Trophoblast cell (in vitro differentiated cells and primary cell): ENCODE measurements at regions not wholly inside any gene's neighbourhood (a gene's known extent, or its start where the extent isn't known, plus 50 kb on each side); places are given as distances from the start of the nearest gene placed in this dataset.

ENCODE experiments used
- DNase-seq, 2 donors: peaks; one replicate each; pipeline ENCODE4 v3.0.0-alpha.2; 2016
- H2AFZ ChIP-seq: 2 replicates; pipeline ENCODE4 v1.6.1; 2013; ENCODE audit warnings: low read length, moderate library complexity, mild to moderate bottlenecking; ENCODE audit not compliant: insufficient read depth, poor library complexity
- H2AK5ac ChIP-seq: 2 replicates; pipeline ENCODE4 v1.6.1; 2013; ENCODE audit warnings: mild to moderate bottlenecking, low read length
- H2BK120ac ChIP-seq: 2 replicates; pipeline ENCODE4 v1.6.1; 2013; ENCODE audit warnings: low read length, mild to moderate bottlenecking, moderate library complexity; ENCODE audit not compliant: insufficient read depth, poor library complexity
- H2BK12ac ChIP-seq: 2 replicates; pipeline ENCODE4 v1.6.1; 2013; ENCODE audit warnings: mild to moderate bottlenecking, low read length, moderate library complexity
- H2BK5ac ChIP-seq: 2 replicates; pipeline ENCODE4 v1.6.1; 2013; ENCODE audit warnings: low read length, low read depth, moderate library complexity, mild to moderate bottlenecking; ENCODE audit not compliant: poor library complexity
- H3K14ac ChIP-seq: 2 replicates; pipeline ENCODE4 v1.6.1; 2013; ENCODE audit warnings: mild to moderate bottlenecking, low read length
- H3K18ac ChIP-seq: 2 replicates; pipeline ENCODE4 v1.6.1; 2013; ENCODE audit warnings: mild to moderate bottlenecking, low read length
- H3K23ac ChIP-seq: 2 replicates; pipeline ENCODE4 v1.6.1; 2013; ENCODE audit warnings: low read length
- H3K27ac ChIP-seq: 2 replicates; pipeline ENCODE4 v1.5.1; 2013; ENCODE audit warnings: low read depth, mild to moderate bottlenecking, inconsistent platforms, low read length, moderate library complexity
- H3K27me3 ChIP-seq: 2 replicates; pipeline ENCODE4 v1.6.1; 2013; ENCODE audit warnings: inconsistent platforms, mild to moderate bottlenecking, low read length, moderate library complexity; ENCODE audit not compliant: insufficient read depth
- H3K36me3 ChIP-seq, 2 experiments: 1 replicate in 1 of 2; 2 replicates in 1 of 2; pipeline ENCODE4 v1.6.1; 2013; ENCODE audit warnings: low read length in 2 of 2, mild to moderate bottlenecking in 2 of 2, moderate library complexity in 1 of 2; ENCODE audit not compliant: insufficient read depth in 2 of 2, control insufficient read depth in 1 of 2
- H3K4ac ChIP-seq: 2 replicates; pipeline ENCODE4 v1.6.1; 2013; ENCODE audit warnings: low read depth, mild to moderate bottlenecking, low read length, moderate library complexity
- H3K4me1 ChIP-seq, 2 experiments: 1 replicate in 1 of 2; 2 replicates in 1 of 2; pipeline ENCODE4 v1.6.1; 2013; ENCODE audit warnings: low read length in 2 of 2, mild to moderate bottlenecking in 2 of 2, moderate library complexity in 1 of 2; ENCODE audit not compliant: insufficient read depth in 2 of 2, control insufficient read depth in 1 of 2
- H3K4me2 ChIP-seq: 2 replicates; pipeline ENCODE4 v1.6.1; 2013; ENCODE audit warnings: inconsistent platforms, mild to moderate bottlenecking, low read length, moderate library complexity
- H3K4me3 ChIP-seq: 2 replicates; pipeline ENCODE4 v1.5.1; 2013; ENCODE audit warnings: mild to moderate bottlenecking, low read depth, low read length, inconsistent platforms
- H3K79me1 ChIP-seq: one replicate; pipeline ENCODE4 v1.6.1; 2013; ENCODE audit warnings: low read length
- H3K79me2 ChIP-seq: 2 replicates; pipeline ENCODE4 v1.6.1; 2013; ENCODE audit warnings: low read length, mild to moderate bottlenecking; ENCODE audit not compliant: control insufficient read depth, insufficient read depth, poor library complexity
- H3K9ac ChIP-seq: 2 replicates; pipeline ENCODE4 v1.6.1; 2013; ENCODE audit warnings: mild to moderate bottlenecking, low read length
- H3K9me3 ChIP-seq: 2 replicates; pipeline ENCODE4 v1.6.1; 2013; ENCODE audit warnings: low read depth, mild to moderate bottlenecking, control low read depth, inconsistent platforms, low read length; ENCODE audit not compliant: insufficient read depth
- H4K12ac ChIP-seq: 2 replicates; pipeline ENCODE4 v1.6.1; 2013; ENCODE audit warnings: low read depth, mild to moderate bottlenecking, low read length, moderate library complexity
- H4K8ac ChIP-seq: 2 replicates; pipeline ENCODE4 v1.6.1; 2013; ENCODE audit warnings: low read depth, mild to moderate bottlenecking, low read length, moderate library complexity
- H4K91ac ChIP-seq: one replicate; pipeline ENCODE4 v1.6.1; 2013; ENCODE audit warnings: low read depth, mild to moderate bottlenecking, low read length, moderate library complexity
- WGBS: extraction: QIAGEN DNeasy Blood & Tissue Kit; methylation state at CpG from one replicate; pipeline ENCODE4 v1.1.7; 2013; ENCODE audit warnings: missing lambda C conversion rate; ENCODE audit not compliant: insufficient read length, insufficient coverage; ENCODE audit errors: extremely low coverage; 5-methylcytosine and 5-hydroxymethylcytosine counted together

DNA sequence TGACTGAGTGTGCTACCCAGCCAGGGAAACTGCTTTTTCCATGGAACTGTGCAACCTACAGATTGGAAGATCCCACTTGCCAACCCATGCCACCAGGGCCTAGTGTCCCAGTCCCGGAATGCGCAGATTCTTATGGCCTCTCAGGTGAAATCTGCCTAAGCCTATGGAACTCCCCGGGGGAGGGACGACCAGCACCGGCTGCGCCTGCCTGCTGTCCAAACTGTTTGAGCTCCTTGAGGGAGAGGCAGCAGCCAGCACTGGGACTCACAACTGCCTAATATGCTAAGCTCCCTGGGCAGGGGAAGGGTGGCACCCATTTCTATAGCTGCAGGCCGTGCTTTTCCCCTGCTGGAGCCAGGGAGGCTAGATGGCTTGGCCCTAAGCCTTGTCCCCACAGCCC is 92.5 kb upstream of the GZMB start:
- no peak overlapping the region for H3K4me3 ChIP-seq
- no peak overlapping the region for H3K23ac ChIP-seq
- DNase-seq: no peak
- no peak overlapping the region for H3K27ac ChIP-seq
- no peak overlapping the region for H2BK12ac ChIP-seq
- H4K8ac ChIP-seq: no peak overlapping the region
- H2AFZ ChIP-seq: no peak overlapping the region
- no peak overlapping the region for H3K4me2 ChIP-seq
- no peaks in the 10 kb centered on the region for H3K36me3 ChIP-seq
- no peaks in the 10 kb centered on the region for H3K27me3 ChIP-seq
- no peak overlapping the region for H2BK5ac ChIP-seq
- H3K79me1 ChIP-seq: no peaks in the 10 kb centered on the region
- H4K12ac ChIP-seq: no peak overlapping the region
- no peaks in the 10 kb centered on the region for H3K79me2 ChIP-seq
- H3K14ac ChIP-seq: no peak overlapping the region
- no CpG with 5 or more reads among the region's 7 CpGs for WGBS
- H2AK5ac ChIP-seq: no peak overlapping the region
- no peak overlapping the region for H3K18ac ChIP-seq
- H2BK120ac ChIP-seq: no peak overlapping the region
- H4K91ac ChIP-seq: no peak overlapping the region
- peaks cover 3% of the 10 kb centered on the region for H3K9me3 ChIP-seq
- no peak overlapping the region for H3K4ac ChIP-seq
- no peak overlapping the region for H3K9ac ChIP-seq
- H3K4me1 ChIP-seq: no peaks in the 10 kb centered on the region

DNA sequence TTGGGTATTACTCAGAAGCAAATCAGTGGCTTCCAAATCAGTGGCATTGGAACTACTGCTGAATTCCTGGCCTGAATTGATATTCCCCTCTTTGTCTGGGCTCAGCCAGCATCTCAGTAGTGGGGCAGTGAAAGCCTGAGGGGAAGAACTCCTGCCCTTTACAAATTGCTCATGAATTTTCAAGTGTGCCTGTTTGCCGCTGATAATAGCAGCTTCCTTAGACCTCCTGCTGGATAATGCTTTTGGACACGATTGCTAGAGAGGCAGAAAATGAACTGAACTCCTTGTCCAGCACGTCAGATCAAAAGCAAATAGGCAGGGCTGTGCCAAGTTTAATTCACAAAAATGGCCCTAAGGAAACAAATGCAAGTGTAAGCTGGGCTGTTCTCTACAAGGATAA is 91.3 kb upstream of the GZMB start:
- Histone ChIP-seq H2BK12ac (no peak overlapping the region), H4K8ac (no peak overlapping the region), H3K18ac (no peak overlapping the region), H2BK5ac (no peak overlapping the region), H4K91ac (no peak overlapping the region), H3K79me2 (no peaks in the 10 kb centered on the region), H4K12ac (no peak overlapping the region), H2AFZ (no peak overlapping the region), H3K4me3 (no peak overlapping the region), H3K23ac (no peak overlapping the region), H3K4me2 (no peak overlapping the region), H3K79me1 (no peaks in the 10 kb centered on the region), H3K36me3 (no peaks in the 10 kb centered on the region), H3K4me1 (no peaks in the 10 kb centered on the region), H3K14ac (no peak overlapping the region), H3K4ac (no peak overlapping the region), H3K27me3 (no peaks in the 10 kb centered on the region), H2AK5ac (no peak overlapping the region), H3K9ac (peak overlapping the region; percentile 61), H2BK120ac (no peak overlapping the region), H3K27ac (no peak overlapping the region), H3K9me3 (peaks cover 3% of the 10 kb centered on the region)
- DNase-seq: no peak
- no CpG with 5 or more reads among the region's 3 CpGs for WGBS

DNA sequence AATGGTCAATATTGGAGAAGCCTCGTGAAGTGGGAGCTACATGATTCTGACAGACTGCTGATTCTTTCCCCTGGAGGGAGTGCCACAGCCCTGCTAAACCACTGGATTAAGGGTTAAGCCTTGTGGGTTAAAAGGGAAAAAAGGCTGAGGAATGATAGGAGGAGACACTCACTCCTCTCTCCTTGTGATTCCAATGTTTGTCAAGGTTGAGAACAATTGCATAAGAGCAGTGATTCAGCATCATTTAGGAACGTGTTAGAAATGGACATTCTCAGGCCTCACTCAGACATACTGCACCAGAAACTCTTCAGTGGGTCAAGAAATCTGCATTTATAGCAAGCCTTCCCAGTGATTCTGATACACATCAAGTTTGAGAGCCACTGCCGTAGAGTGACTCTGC is 87.8 kb upstream of the GZMB start:
- Histone ChIP-seq H3K9me3 (peaks cover 3% of the 10 kb centered on the region), H2BK120ac (no peak overlapping the region), H3K79me2 (no peaks in the 10 kb centered on the region), H3K4ac (no peak overlapping the region), H2AK5ac (no peak overlapping the region), H3K4me3 (no peak overlapping the region), H4K8ac (no peak overlapping the region), H3K4me2 (no peak overlapping the region), H2BK5ac (no peak overlapping the region), H2AFZ (no peak overlapping the region), H4K12ac (no peak overlapping the region), H4K91ac (no peak overlapping the region), H3K36me3 (no peaks in the 10 kb centered on the region), H3K9ac (no peak overlapping the region), H3K14ac (no peak overlapping the region), H3K27ac (no peak overlapping the region), H3K79me1 (no peaks in the 10 kb centered on the region), H2BK12ac (no peak overlapping the region), H3K18ac (no peak overlapping the region), H3K4me1 (no peaks in the 10 kb centered on the region), H3K27me3 (no peaks in the 10 kb centered on the region), H3K23ac (no peak overlapping the region)
- no peak for DNase-seq
- no CpG with 5 or more reads among the region's 3 CpGs for WGBS

DNA sequence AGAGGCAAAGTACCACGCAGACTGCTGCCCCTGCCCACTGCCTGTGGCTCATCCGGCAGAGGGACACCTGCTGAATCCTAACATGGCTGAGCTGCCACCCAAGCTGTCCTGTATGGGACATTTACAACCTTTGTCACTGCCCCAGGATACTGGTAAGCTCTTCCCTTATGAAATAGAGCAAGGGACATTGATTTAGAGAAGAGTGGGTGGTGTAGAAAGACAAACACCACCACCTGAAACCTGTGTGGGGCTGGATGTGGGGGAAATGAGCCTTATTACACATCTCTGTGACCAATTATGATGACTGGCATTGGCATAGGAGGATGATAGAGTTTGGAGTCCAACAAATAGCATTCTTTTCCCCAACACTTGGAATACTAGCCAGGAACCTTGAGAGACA is 81.2 kb upstream of the GZMB start:
- WGBS: no CpG with 5 or more reads among the region's 2 CpGs
- Histone ChIP-seq H3K9me3 (peaks cover 4% of the 10 kb centered on the region), H3K18ac (no peak overlapping the region), H3K9ac (no peak overlapping the region), H3K4ac (no peak overlapping the region), H3K36me3 (no peaks in the 10 kb centered on the region), H2BK12ac (no peak overlapping the region), H3K79me1 (no peaks in the 10 kb centered on the region), H3K27me3 (no peaks in the 10 kb centered on the region), H3K4me3 (no peak overlapping the region), H4K91ac (no peak overlapping the region), H3K23ac (peak overlapping the region; percentile 40), H2AFZ (no peak overlapping the region), H3K4me2 (no peak overlapping the region), H3K14ac (no peak overlapping the region), H4K8ac (no peak overlapping the region), H3K4me1 (no peaks in the 10 kb centered on the region), H2AK5ac (no peak overlapping the region), H2BK120ac (no peak overlapping the region), H3K79me2 (no peaks in the 10 kb centered on the region), H2BK5ac (no peak overlapping the region), H4K12ac (no peak overlapping the region), H3K27ac (no peak overlapping the region)
- DNase-seq: no peak
